ENCODE measurements at regions not wholly inside any gene's neighbourhood (a gene's known extent, or its start where the extent isn't known, plus 50 kb on each side); places are given as distances from the start of the nearest gene placed in this dataset.

GRCh38 chr14:97267509-97267908, 470.3 kb downstream of the VRK1 start:
- no peak for TF ChIP-seq CTCF (IDR thresholded peaks at IDR 0.05)
- TF ChIP-seq ZFX (IDR thresholded peaks at IDR 0.05; ENCODE audit: borderline replicate concordance), result no peak
